ENCODE measurements at regions not wholly inside any gene's neighbourhood (a gene's known extent, or its start where the extent isn't known, plus 50 kb on each side); places are given as distances from the start of the nearest gene placed in this dataset.
"Not testable (repeated sequence)": the region's sequence is repeated elsewhere in the genome, so short reads cannot be mapped to it uniquely, and the experiment has no call there.

GRCh38 chr9:15073620-15074019 is 163.4 kb upstream of the FREM1 start:
- peaks cover 2 to 7% of the 10 kb centered on the region in 2 donors for H3K9me3 Mint-ChIP-seq
- no peaks in the 10 kb centered on the region for H3K27me3 Mint-ChIP-seq (ENCODE audit: low read depth)
- no peak overlapping the region for H3K4me3 Mint-ChIP-seq
- H3K36me3 Mint-ChIP-seq (ENCODE audit: insufficient read depth in 2 of 2): peaks cover 2 to 3% of the 10 kb centered on the region in 2 donors
- ATAC-seq (replicated peaks in 1 of 2) (no peak), DNase-seq (no peak)
- no peaks in the 10 kb centered on the region for H3K4me1 Mint-ChIP-seq (ENCODE audit: low read depth)
- no peak overlapping the region for H3K27ac Mint-ChIP-seq

- Mint-ChIP-seq H3K9me3 (peaks cover 2 to 4% of the 10 kb centered on the region in 2 donors), H3K27me3 (ENCODE audit: low read depth) (peaks cover 8% of the 10 kb centered on the region), H3K27ac (no peak overlapping the region), H3K4me1 (ENCODE audit: low read depth) (no peaks in the 10 kb centered on the region), H3K4me3 (no peak overlapping the region), H3K36me3 (ENCODE audit: insufficient read depth in 2 of 2) (peaks cover 2 to 3% of the 10 kb centered on the region in 2 donors)
- ATAC-seq (replicated peaks in 1 of 2): no peak
- DNase-seq: no peak
These were observed 160.5 kb upstream of the FREM1 start for GRCh38 chr9:15070716-15071115.

- H3K27ac Mint-ChIP-seq: no peak overlapping the region
- H3K4me3 Mint-ChIP-seq: no peak overlapping the region
- no peak for ATAC-seq (replicated peaks in 1 of 2)
These were observed 158.9 kb upstream of the FREM1 start for GRCh38 chr9:15069106-15069505.

GRCh38 chr9:15068261-15068660 is 158.0 kb upstream of the FREM1 start:
- H3K9me3 Mint-ChIP-seq: no peaks in the 10 kb centered on the region
- no peak for ATAC-seq (replicated peaks in 1 of 2)
- no peaks in the 10 kb centered on the region for H3K36me3 Mint-ChIP-seq (ENCODE audit: insufficient read depth in 2 of 2)
- peaks cover 8% of the 10 kb centered on the region for H3K27me3 Mint-ChIP-seq (ENCODE audit: low read depth)
- H3K27ac Mint-ChIP-seq: no peak overlapping the region
- H3K4me3 Mint-ChIP-seq: no peak overlapping the region
- H3K4me1 Mint-ChIP-seq (ENCODE audit: low read depth): no peaks in the 10 kb centered on the region
- DNase-seq: no peak

More at GRCh38 chr9:15069106-15069505, 158.9 kb upstream of the FREM1 start:
- H3K4me1 Mint-ChIP-seq (ENCODE audit: low read depth): no peaks in the 10 kb centered on the region
- peaks cover 8% of the 10 kb centered on the region for H3K27me3 Mint-ChIP-seq (ENCODE audit: low read depth)
- no peaks in the 10 kb centered on the region for H3K9me3 Mint-ChIP-seq
- DNase-seq: no peak
- H3K36me3 Mint-ChIP-seq (ENCODE audit: insufficient read depth in 2 of 2): no peaks in the 10 kb centered on the region

- ATAC-seq (replicated peaks in 1 of 2) (no peak), DNase-seq (no peak)
- Mint-ChIP-seq H3K27me3 (ENCODE audit: low read depth) (no peaks in the 10 kb centered on the region), H3K4me3 (no peak overlapping the region), H3K27ac (no peak overlapping the region), H3K9me3 (peaks cover 0 to 2% of the 10 kb centered on the region in 2 donors), H3K36me3 (ENCODE audit: insufficient read depth in 2 of 2) (no peaks in the 10 kb centered on the region), H3K4me1 (ENCODE audit: low read depth) (no peaks in the 10 kb centered on the region)
These were observed 148.8 kb upstream of the FREM1 start for GRCh38 chr9:15059003-15059402.

- Mint-ChIP-seq H3K4me1 (ENCODE audit: low read depth) (no peaks in the 10 kb centered on the region), H3K27ac (no peak overlapping the region), H3K36me3 (ENCODE audit: insufficient read depth in 2 of 2) (no peaks in the 10 kb centered on the region), H3K9me3 (peaks cover 0 to 2% of the 10 kb centered on the region in 2 donors), H3K4me3 (no peak overlapping the region), H3K27me3 (ENCODE audit: low read depth) (no peaks in the 10 kb centered on the region)
- no peak for ATAC-seq (replicated peaks in 1 of 2)
- DNase-seq: no peak
These were observed 148.0 kb upstream of the FREM1 start for GRCh38 chr9:15058236-15058635.

GRCh38 chr9:15055284-15055683 is 145.1 kb upstream of the FREM1 start:
- not testable (repeated sequence) for H3K27me3 Mint-ChIP-seq (ENCODE audit: low read depth); H3K27ac Mint-ChIP-seq; H3K4me1 Mint-ChIP-seq (ENCODE audit: low read depth); H3K9me3 Mint-ChIP-seq; H3K4me3 Mint-ChIP-seq; H3K36me3 Mint-ChIP-seq (ENCODE audit: insufficient read depth in 2 of 2); DNase-seq; ATAC-seq (replicated peaks in 1 of 2)

GRCh38 chr9:15048772-15049171 is 138.5 kb upstream of the FREM1 start:
- Mint-ChIP-seq H3K4me3 (no peak overlapping the region), H3K27me3 (ENCODE audit: low read depth) (no peaks in the 10 kb centered on the region), H3K27ac (no peak overlapping the region), H3K36me3 (ENCODE audit: insufficient read depth in 2 of 2) (no peaks in the 10 kb centered on the region), H3K9me3 (peaks cover 2% of the 10 kb centered on the region in 2 donors), H3K4me1 (ENCODE audit: low read depth) (no peaks in the 10 kb centered on the region)
- DNase-seq: no peak
- no peak for ATAC-seq (replicated peaks in 1 of 2)

- no peak for ATAC-seq (replicated peaks in 1 of 2)
These were observed 136.9 kb upstream of the FREM1 start for GRCh38 chr9:15047028-15047551.

GRCh38 chr9:15033316-15033715 is 123.1 kb upstream of the FREM1 start:
- no peak for ATAC-seq (replicated peaks in 1 of 2)
- Mint-ChIP-seq H3K36me3 (ENCODE audit: insufficient read depth in 2 of 2) (peaks cover 0 to 3% of the 10 kb centered on the region in 2 donors), H3K27ac (no peak overlapping the region), H3K27me3 (ENCODE audit: low read depth) (no peaks in the 10 kb centered on the region), H3K4me3 (no peak overlapping the region), H3K4me1 (ENCODE audit: low read depth) (no peaks in the 10 kb centered on the region), H3K9me3 (peaks cover 0 to 4% of the 10 kb centered on the region in 2 donors)
- no peak for DNase-seq

More at GRCh38 chr9:15047028-15047551, 136.9 kb upstream of the FREM1 start:
- no peak overlapping the region for H3K4me3 Mint-ChIP-seq
- peaks cover 0 to 2% of the 10 kb centered on the region in 2 donors for H3K9me3 Mint-ChIP-seq
- H3K27ac Mint-ChIP-seq: no peak overlapping the region
- H3K36me3 Mint-ChIP-seq (ENCODE audit: insufficient read depth in 2 of 2): no peaks in the 10 kb centered on the region
- H3K4me1 Mint-ChIP-seq (ENCODE audit: low read depth): no peaks in the 10 kb centered on the region
- H3K27me3 Mint-ChIP-seq (ENCODE audit: low read depth): no peaks in the 10 kb centered on the region
- no peak for DNase-seq

GRCh38 chr9:15032860-15033259 is 122.6 kb upstream of the FREM1 start:
- no peaks in the 10 kb centered on the region for H3K27me3 Mint-ChIP-seq (ENCODE audit: low read depth)
- H3K27ac Mint-ChIP-seq: no peak overlapping the region
- peaks cover 0 to 7% of the 10 kb centered on the region in 2 donors for H3K9me3 Mint-ChIP-seq
- H3K4me3 Mint-ChIP-seq: no peak overlapping the region
- H3K4me1 Mint-ChIP-seq (ENCODE audit: low read depth): no peaks in the 10 kb centered on the region
- H3K36me3 Mint-ChIP-seq (ENCODE audit: insufficient read depth in 2 of 2): peaks cover 2 to 3% of the 10 kb centered on the region in 2 donors
- ATAC-seq (replicated peaks in 1 of 2) (no peak), DNase-seq (no peak)

GRCh38 chr9:15021146-15021545 is 110.9 kb upstream of the FREM1 start:
- Mint-ChIP-seq H3K4me1 (ENCODE audit: low read depth) (no peaks in the 10 kb centered on the region), H3K36me3 (ENCODE audit: insufficient read depth in 2 of 2) (no peaks in the 10 kb centered on the region), H3K27ac (no peak overlapping the region)

GRCh38 chr9:15018096-15018637 is 107.9 kb upstream of the FREM1 start:
- DNase-seq (no peak), ATAC-seq (replicated peaks in 1 of 2) (no peak)
- H3K4me1 Mint-ChIP-seq (ENCODE audit: low read depth): no peaks in the 10 kb centered on the region
- H3K36me3 Mint-ChIP-seq (ENCODE audit: insufficient read depth in 2 of 2): no peaks in the 10 kb centered on the region
- H3K27me3 Mint-ChIP-seq (ENCODE audit: low read depth): no peaks in the 10 kb centered on the region
- H3K4me3 Mint-ChIP-seq: no peak overlapping the region
- H3K9me3 Mint-ChIP-seq: no peaks in the 10 kb centered on the region
- H3K27ac Mint-ChIP-seq: no peak overlapping the region

More at GRCh38 chr9:15021146-15021545, 110.9 kb upstream of the FREM1 start:
- Mint-ChIP-seq H3K4me3 (no peak overlapping the region), H3K27me3 (ENCODE audit: low read depth) (peaks cover 1% of the 10 kb centered on the region), H3K9me3 (peaks cover 0 to 3% of the 10 kb centered on the region in 2 donors)
- ATAC-seq (replicated peaks in 1 of 2): no peak
- no peak for DNase-seq

- DNase-seq (no peak), ATAC-seq (replicated peaks in 1 of 2) (no peak)
- Mint-ChIP-seq H3K36me3 (ENCODE audit: insufficient read depth in 2 of 2) (no peaks in the 10 kb centered on the region), H3K4me1 (ENCODE audit: low read depth) (peaks cover 15% of the 10 kb centered on the region), H3K4me3 (no peak overlapping the region), H3K27me3 (ENCODE audit: low read depth) (no peaks in the 10 kb centered on the region), H3K9me3 (no peaks in the 10 kb centered on the region), H3K27ac (no peak overlapping the region)
These were observed 100.4 kb upstream of the FREM1 start for GRCh38 chr9:15010581-15010980.

Data from activated T-cell treated with anti-CD3 and anti-CD28 coated beads, Interleukin-2, amount 50 U/mL, for 72 hours (primary cell).